Inflammatory macrophage (primary cell): ENCODE measurements at regions not wholly inside any gene's neighbourhood (a gene's known extent, or its start where the extent isn't known, plus 50 kb on each side); places are given as distances from the start of the nearest gene placed in this dataset.
A peak's percentile ranks its signal among the peaks of the same experiment; 100 is the strongest.
"Not testable (repeated sequence)": the region's sequence is repeated elsewhere in the genome, so short reads cannot be mapped to it uniquely, and the experiment has no call there.

Experiments used
- DNase-seq, 2 donors: peaks; one replicate each; pipeline ENCODE4 v3.0.0-alpha.2; 2020 to 2022

DNA sequence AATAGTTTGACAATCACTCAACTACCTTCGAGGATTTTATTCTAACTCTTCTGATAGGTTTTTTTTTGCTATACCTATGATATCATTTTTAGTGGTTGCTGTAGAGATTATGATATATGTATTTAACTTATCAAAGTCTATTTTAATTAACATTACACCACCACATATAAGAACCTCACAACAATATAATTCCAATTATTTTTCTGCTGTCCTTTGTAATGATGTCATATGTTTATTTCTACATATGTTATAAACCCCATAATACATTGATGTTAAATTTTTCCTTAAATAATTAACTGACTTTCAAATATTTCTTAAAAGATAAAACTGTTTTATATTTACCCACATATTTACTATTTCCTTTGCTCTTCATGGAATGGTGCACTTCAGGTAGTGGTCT, 103.4 kb upstream of the KITLG start:
- DNase-seq: no peak

DNA sequence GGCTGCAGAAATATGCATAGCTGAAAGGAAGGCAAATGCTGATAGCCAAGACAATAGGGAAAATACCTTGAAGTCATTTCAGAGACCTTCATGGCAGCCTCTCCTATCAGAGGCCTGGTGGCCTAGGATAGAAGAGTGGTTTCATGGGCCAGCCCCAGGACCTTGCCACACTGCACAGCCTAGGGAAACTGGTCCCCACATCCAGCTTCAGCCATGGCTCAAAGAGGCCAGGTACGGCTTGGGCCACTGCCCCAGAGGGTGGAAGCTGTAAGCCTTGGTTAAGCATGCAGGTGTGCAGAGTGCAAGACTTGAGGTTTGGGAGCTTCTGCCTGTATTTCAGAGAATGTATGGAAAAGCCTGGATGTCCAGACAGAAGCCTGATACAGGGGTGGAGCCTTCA, 101.0 kb upstream of the KITLG start:
- no peak for DNase-seq

DNA sequence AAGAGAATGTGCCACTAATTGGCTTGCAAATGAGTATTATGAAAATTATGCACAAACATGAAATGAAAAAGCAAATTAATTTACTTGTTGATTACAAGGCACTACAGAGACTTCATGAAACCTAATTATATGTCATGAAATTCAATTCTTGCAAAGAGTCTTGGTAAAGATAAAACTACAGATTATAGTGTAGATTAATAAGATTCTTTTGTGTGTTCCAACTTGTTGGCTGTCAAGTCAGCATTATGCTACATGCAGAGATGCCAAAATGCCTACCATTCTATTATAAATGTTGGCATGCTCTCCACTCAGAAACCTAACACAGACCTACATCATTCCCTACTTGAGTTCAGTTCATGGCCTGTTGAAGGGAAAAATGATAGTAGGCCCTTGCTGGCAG, 97.2 kb upstream of the KITLG start:
- DNase-seq: no peak

DNA sequence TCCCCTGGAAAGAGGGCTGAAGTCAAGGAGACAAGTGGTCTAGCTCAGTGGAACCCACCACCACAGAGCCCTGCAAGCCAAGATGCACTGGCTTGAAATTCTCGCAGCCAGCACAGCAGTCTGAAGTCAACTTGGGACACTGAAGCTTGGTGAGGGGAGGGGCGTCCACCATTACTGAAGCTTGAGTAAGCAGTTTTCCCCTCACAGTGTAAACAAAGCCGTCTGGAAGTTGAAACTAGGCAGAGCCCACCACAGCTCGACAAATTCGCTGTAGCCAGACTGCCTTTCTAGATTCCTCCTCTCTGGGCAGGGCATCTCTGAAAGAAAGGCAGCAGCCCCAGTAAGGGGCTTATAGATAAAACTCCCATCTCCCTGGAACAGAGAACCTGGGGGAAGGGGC, 87.3 kb upstream of the KITLG start:
- not testable (repeated sequence) for DNase-seq

DNA sequence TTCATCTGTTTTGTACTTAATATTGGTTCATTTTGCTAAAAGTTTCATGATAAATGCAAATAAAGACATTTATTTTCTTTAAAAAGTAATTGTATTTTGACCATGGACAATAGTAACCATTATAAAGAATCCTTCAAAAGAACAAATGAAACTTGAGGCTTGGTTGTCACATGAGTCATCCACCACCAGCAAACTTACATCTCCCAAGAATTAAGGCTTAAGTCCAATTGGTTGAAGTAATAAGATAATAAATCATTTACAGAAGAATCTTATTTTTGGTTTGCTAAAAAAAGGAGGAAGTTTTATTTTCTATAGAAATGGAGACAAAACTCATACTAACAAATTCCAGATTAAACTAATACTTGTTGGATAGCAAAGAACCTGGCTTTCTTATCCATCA, 84.8 kb upstream of the KITLG start:
- DNase-seq: no peak

DNA sequence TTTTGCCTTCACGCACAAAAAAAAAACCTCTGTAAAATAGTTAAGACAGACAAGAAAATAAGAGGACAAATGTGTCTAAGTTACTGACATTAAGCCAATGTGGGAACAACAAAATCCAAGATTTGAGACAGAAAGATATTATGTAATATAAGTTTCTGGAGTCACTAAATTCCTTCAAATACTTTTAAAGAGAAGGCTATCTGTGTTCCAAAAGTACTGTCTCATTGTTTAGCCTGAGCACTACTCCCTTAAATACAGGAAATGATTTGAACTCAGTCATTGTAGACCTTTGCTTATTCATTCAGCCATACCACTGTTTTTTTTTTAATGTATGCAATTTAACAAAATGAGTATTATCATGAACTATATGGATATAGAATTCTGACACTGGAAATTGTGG, 82.7 kb upstream of the KITLG start:
- no peak for DNase-seq

DNA sequence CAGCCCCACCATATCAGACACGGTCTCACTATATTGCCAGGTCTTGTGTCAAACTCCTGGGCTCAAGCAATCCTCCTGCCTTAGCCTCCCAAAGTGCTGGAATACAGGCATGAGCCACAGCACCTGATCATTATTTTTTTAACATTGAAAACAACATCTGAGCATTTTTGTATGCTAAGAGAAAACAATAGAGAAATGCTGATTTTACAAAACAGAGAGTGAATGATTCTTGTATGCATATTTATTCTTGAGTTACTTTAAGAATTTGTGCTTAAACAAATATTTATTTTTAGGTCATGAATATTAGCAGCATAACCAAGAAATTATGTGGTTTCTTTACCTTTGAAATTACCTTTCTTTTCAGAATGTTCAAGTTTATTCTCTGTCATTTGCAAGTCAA, 81.8 kb upstream of the KITLG start:
- DNase-seq: no peak

DNA sequence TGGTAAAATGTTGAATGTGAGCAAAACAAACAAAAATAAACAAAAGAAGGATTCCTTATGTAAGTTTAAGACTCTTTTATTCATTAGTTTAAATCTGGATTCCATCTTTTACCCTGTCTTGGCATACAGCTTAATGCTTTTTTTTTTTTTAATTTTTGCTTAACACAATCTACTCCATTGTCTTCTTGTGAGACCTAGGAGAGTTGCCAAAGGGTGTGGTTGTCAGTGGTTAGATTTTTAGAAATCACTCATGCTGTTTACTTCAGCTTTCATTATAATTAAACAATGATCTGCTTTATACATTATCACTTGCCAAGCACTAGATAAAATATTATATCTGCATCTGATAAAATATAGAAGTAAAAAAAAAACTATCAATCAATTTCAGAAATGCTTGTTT, 77.7 kb upstream of the KITLG start:
- DNase-seq: no peak

DNA sequence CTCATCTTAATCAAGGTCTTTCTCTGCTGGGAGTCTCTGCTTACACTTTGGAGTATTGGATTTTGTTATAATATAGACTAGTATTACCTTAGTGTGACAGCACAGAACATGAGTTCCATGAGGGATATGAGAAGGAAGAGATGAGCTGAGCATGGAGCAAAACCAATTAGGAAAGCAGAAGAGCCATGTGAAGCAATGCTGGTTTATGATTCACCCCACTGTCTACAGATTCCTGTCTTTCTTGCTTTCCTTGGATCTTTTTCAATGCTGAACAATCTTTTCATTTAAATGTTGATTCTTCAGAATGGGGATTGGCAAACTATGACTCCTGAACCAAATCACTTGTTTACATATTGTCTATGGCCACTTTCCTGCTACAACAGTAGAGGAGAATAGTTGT, 70.4 kb upstream of the KITLG start:
- DNase-seq: peak; percentile 9 to 10

DNA sequence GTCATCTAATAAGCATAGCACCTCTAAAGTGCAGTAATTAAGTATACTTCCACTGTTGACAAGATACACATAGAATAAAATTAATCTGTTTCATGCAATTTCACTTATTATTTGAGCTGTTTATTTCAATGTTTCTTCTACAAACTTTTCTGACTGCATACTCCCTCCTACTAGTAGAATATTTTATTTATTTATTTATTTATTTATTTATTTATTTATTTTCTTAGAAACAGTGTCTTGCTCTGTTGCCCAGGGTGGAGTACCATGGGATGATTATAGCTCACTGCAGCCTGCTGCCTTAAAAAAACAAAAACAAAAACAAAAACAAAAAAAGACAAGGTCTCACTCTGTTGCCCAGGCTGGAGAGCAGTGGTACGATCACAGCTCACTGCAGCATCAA, 68.4 kb upstream of the KITLG start:
- DNase-seq: no peak

DNA sequence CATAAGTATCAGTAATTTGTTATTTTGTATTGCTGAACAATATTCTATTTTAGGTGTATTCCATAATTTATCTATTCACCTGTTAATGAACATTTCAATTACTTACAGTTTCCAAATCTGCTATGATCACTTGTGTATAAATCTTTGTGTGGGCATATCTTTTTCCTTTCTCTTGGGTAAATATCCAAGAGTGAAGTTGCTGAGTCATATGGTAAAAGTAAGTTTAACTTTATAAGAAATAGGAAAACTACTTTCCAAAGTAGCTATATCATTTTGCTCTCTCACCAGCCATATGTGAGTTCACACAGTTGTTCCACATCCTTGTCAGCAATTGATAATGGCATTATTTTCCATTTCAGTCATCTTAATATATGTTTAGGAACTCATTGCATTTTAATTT, 66.6 kb upstream of the KITLG start:
- no peak for DNase-seq

DNA sequence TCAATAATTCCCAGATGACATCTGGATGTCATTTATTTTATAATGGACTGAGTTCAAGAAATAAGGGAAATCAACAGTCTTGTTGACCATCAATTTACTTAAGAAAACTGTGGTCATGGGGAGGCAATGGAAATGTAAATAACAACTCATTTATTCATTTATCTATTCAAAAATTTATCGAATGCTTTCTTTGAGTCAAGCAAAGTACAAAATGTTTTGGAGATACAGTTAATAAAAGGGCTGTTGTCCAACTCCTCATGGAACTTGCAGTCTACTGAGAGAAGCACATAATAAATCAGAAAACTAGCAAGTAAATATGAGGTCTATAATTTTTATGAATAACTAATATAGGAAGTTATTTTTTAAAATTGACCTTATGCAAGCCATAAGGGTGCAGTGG, 65.5 kb upstream of the KITLG start:
- no peak for DNase-seq

DNA sequence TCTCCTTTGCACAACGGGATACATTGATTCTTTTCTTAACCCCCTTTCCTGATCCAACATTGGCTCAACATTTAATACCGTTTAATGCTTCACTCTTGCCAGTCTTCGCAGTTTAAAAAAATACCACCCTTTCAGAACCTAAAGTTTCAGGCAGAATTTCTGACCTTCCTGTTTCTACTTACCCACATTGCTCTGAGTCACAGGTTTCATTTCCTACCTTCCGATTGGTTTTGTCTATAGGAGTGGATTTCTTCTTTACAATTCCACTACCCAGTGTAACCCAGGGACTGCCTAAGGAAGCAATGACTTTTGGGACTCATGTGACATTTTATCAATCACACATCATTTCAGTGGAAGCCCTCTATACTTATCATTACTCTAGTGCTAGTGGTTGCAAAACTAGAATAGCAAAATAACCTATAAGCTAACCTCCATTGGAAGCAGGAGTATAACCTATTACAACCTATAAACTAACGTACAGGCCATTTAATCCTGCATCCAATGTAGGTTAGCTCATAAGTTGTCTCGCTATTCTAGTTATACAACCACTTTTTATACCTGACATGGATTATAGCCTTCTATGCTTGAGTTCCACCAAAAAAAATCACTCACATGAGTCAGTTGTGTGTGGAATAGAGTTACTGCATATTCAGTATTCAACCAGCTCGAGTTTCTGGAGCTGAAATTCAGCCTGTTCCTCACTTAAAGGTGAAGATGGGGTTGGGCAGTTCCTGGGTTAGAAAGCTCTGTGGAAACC, 64.9 kb upstream of the KITLG start:
- DNase-seq: peak; percentile 29 to 43

DNA sequence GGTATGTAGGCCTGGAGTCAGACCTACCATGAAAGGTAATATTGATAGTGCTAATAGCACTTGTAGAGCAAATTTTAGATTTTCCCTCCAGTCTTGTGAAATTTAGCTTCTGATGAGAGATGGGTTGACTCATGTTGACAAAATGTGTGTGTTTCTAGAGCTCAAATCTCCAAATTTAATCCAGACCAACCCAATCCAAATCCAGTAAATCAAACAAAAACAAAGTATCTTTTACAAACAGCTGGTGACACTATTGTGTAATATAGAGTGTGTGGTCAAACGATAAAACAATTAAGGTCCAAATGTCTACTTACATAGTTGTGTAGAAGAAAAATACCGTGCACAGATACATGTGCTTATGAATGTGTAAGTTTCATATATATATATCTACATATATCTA, 63.4 kb upstream of the KITLG start:
- DNase-seq: no peak

DNA sequence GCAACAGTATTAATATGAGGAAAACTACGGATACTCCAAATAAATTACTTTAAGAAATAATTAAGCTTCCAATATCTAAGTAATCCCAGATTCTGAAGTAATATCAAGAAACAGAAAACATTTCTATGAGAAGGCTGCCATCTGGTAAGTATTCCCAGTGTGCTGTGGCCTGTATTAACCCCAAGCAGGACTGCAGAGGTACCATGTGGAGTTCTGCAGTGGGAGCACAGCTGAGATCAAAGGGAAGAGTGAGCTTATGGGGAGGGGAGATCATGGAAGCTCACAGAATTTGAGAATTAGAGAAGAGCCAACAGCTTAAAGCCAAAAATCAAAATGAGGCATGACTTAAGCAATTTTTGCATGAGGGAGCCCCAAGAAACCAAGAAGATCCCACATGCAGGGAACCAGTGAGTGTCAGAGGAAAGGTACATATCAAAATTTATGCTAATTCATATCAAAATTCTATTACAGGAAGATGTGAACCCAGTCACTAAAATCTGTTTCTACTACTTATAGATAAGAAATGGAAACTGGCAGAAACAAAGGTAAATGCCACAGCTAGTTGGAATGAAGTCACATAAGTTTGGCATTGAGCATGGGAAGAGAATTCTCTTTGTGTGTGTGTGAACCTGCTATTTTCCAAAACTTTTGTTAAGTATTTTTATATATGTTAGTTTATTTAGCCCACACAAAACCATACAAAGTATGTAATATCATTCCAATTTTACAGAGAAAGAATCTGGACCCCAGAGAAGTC, 62.6 kb upstream of the KITLG start:
- no peak for DNase-seq

DNA sequence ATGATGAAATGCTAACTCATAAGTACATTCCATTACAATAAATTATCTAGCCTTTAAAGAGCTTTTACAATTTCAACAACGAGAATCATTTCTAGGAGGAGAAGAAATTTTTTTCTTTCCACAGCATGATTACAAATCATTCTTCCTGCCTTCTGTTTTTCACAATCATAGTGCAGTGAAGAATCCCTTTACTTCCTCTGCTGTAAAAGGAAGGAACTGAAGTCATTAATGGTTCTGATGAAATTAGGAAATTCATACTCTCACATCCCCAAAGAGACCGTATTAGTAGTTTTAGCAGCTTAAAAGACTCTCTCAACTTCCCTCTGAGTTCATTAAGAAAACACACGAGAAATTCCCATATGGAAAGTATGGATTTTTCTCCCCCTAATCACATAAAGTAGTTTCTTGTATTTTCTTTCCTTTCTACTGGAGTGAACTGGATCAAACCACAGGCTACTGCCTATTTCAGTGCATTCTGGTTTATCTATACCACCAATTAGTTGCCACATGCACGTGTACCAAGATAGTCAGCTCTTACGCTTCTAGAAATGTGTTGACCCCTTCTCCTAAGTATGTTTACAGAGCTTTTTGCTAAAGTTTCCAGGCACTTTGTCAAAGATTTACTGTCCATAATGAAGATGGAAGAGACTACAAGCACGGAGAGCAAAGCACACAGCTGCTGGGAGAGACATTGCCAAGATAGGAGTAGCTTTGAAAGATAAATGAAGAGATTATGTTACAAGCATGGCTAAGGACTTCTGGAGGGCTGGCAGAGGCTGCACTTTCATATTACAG, 58.9 kb upstream of the KITLG start:
- DNase-seq: peak; percentile 54 to 93

DNA sequence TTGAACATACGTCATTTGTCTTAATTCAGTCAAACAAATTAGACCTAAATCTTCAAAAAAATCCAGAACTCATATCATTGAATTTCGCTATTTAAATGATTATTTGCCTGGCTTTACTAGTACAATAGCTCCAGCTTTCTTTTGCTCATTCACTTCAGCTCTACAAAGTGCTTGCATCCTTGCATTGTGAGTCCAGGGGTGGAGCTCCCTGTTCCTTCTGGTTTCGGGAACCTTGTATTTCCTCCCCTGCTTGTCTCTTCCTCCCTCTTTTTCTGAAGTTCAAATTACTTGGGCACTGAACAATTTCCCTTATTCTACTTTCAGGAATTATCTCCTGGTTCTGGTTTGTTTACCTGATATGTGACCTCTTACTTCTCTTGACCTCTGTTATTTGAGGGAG, 58.1 kb upstream of the KITLG start:
- peak in 1 of 2 donors; percentile 21 for DNase-seq

DNA sequence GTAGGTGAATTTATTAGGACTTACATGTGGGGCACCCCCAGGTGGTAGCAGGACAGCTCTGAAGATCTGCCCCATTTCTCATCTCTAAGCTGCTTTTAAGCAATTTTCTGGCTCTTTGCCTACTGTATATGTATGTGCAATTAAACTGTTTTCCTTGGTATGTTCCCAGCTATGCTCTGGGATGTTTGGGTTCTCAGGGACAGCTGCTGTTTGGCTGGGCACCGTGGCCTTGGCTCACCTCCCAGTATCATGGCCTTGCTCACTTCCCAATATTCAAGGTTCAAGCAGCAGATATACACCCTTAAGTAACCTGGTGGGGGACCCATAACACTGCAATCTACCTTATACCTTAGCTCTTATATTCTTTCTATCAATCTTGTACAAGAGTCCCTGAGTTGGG, 53.7 kb upstream of the KITLG start:
- no peak for DNase-seq

DNA sequence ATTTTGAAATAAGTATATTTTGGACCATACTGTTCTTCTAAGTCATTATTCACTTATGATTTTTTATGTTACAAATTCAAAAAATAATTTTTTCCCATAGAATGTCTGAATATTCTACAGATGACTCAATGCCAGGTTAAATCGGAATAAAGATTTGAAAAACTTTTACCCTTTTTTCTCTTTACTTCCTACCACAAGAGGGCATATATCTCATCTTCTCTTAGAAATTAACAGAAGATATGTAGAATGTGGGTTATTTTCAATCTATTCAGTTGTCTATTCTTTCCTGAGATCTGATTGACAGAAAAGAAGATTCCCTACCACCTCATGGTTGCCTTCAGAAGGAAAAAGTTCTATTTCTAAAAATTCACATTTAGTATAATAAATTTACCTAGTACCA, 53.0 kb upstream of the KITLG start:
- DNase-seq: no peak

DNA sequence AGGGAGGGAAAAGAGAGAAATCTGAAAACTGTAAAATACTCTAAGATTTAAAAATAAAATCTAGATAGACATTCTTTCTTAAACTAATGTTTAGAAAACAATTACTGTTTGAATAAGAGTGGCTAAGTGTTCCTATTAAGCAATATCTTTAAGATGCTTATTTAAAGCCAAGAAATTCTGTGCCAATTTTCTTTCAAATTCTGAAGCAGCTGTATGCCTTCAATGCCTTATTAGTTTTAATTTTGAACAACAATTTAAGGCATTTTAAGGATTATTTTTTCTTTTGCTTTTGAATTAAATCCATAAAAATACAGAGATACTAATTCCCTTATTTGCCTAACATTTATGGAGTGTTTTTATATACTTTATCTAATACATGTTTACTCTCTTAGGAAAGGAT, 50.3 kb upstream of the KITLG start:
- DNase-seq: no peak
